ENCODE measurements at regions not wholly inside any gene's neighbourhood (a gene's known extent, or its start where the extent isn't known, plus 50 kb on each side); places are given as distances from the start of the nearest gene placed in this dataset.
"Not testable (repeated sequence)": the region's sequence is repeated elsewhere in the genome, so short reads cannot be mapped to it uniquely, and the experiment has no call there.

- not testable (repeated sequence) for TF ChIP-seq CTCF, POLR2A (IDR thresholded peaks at IDR 0.05)
Observed at GRCh38 chr3:195969341-195969740, 61.0 kb upstream of the TNK2 start.
